Liver (tissue), 3 donors: ENCODE measurements at regions not wholly inside any gene's neighbourhood (a gene's known extent, or its start where the extent isn't known, plus 50 kb on each side); places are given as distances from the start of the nearest gene placed in this dataset.

Experiments
- GABPA ChIP-seq, 2 donors: IDR thresholded peaks in 1 of 2; conservative IDR thresholded peaks in 1 of 2; 2 replicates each; pipeline ENCODE4 v1.6.1; 2016; ENCODE audit warnings: antibody characterized with exemption in 2 of 2, mild to moderate bottlenecking in 1 of 2, moderate library complexity in 1 of 2
- JUND ChIP-seq, 2 donors: IDR thresholded peaks; 2 replicates each; pipeline ENCODE4 v1.6.1; 2016; ENCODE audit warnings: antibody characterized with exemption in 2 of 2
- SP1 ChIP-seq: IDR thresholded peaks from 2 replicates; pipeline ENCODE4 v1.6.1; 2018; ENCODE audit warnings: antibody characterized with exemption, mild to moderate bottlenecking
- TAF1 ChIP-seq: conservative IDR thresholded peaks from 2 replicates; pipeline ENCODE4 v1.6.1; 2016; ENCODE audit warnings: antibody characterized with exemption, mild to moderate bottlenecking
- TF ChIP-seq, protein P1 (sequence below): fragments of 150-350 bp; IDR thresholded peaks from 2 replicates; pipeline ENCODE4 v1.5.1; 2017; ENCODE audit warnings: improper control_type of control experiment, low read depth, low read length; ENCODE audit not compliant: missing input control
- TF ChIP-seq, protein P2 (sequence below): IDR thresholded peaks from 2 replicates; pipeline ENCODE4 v1.6.1; 2016; ENCODE audit warnings: antibody characterized with exemption
- TF ChIP-seq, protein P3 (sequence below): IDR thresholded peaks from 2 replicates; pipeline ENCODE4 v1.6.1; 2016; ENCODE audit warnings: antibody characterized with exemption
- donor health status: healthy.
- donor health status: healthy.

DNA sequence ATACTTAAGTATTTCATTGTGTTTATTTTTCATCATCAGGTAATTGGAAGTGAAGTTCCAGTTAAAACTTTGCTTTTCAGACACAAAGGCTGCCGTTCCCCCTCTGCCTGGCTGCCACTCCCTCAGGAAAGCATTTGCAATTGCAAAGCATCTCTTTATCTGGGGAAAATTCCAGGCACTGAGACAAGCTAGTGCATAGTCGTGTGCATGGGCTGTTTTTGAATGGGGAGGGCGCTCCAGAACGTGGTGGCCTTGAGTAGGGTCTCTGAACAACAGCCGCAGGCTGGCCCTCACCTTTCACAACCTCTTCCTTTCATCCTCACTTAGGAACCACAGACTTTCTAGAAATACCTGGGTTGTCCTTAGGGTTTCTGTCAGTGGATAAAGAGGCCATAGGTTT lies 285.1 kb upstream of the ADAMTS16 start:
- TF ChIP-seq GABPA (IDR thresholded peaks at IDR 0.05 in 1 of 2, conservative IDR thresholded peaks at IDR 0.05 in 1 of 2) (no peak), JUND (IDR thresholded peaks at IDR 0.05) (no peak), TAF1 (no peak), SP1 (no peak)
- TF ChIP-seq, protein P1, sequence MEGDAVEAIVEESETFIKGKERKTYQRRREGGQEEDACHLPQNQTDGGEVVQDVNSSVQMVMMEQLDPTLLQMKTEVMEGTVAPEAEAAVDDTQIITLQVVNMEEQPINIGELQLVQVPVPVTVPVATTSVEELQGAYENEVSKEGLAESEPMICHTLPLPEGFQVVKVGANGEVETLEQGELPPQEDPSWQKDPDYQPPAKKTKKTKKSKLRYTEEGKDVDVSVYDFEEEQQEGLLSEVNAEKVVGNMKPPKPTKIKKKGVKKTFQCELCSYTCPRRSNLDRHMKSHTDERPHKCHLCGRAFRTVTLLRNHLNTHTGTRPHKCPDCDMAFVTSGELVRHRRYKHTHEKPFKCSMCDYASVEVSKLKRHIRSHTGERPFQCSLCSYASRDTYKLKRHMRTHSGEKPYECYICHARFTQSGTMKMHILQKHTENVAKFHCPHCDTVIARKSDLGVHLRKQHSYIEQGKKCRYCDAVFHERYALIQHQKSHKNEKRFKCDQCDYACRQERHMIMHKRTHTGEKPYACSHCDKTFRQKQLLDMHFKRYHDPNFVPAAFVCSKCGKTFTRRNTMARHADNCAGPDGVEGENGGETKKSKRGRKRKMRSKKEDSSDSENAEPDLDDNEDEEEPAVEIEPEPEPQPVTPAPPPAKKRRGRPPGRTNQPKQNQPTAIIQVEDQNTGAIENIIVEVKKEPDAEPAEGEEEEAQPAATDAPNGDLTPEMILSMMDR: no peak
- TF ChIP-seq, protein P2, sequence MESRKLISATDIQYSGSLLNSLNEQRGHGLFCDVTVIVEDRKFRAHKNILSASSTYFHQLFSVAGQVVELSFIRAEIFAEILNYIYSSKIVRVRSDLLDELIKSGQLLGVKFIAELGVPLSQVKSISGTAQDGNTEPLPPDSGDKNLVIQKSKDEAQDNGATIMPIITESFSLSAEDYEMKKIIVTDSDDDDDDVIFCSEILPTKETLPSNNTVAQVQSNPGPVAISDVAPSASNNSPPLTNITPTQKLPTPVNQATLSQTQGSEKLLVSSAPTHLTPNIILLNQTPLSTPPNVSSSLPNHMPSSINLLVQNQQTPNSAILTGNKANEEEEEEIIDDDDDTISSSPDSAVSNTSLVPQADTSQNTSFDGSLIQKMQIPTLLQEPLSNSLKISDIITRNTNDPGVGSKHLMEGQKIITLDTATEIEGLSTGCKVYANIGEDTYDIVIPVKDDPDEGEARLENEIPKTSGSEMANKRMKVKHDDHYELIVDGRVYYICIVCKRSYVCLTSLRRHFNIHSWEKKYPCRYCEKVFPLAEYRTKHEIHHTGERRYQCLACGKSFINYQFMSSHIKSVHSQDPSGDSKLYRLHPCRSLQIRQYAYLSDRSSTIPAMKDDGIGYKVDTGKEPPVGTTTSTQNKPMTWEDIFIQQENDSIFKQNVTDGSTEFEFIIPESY: no peak
- TF ChIP-seq, protein P3, sequence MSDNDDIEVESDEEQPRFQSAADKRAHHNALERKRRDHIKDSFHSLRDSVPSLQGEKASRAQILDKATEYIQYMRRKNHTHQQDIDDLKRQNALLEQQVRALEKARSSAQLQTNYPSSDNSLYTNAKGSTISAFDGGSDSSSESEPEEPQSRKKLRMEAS: no peak
